AG04450 (cell line): ENCODE measurements at regions not wholly inside any gene's neighbourhood (a gene's known extent, or its start where the extent isn't known, plus 50 kb on each side); places are given as distances from the start of the nearest gene placed in this dataset.

Experiments
- CTCF ChIA-PET: fragments of 300-600, 350-600 bp; formaldehyde crosslinking; extraction: SDS; loops from one replicate; lab custom pipeline; 2022; ENCODE audit warnings: antibody characterized with exemption, inconsistent platforms; lab: Charles Lee
- POLR2A ChIA-PET: fragments of 350-600 bp; formaldehyde crosslinking; extraction: SDS; loops from one replicate; lab custom pipeline; 2021; ENCODE audit warnings: antibody characterized with exemption, inconsistent platforms; lab: Yijun Ruan, JAX
- DNase-seq: peaks from one replicate; pipeline ENCODE4 v3.0.0-alpha.2; 2011; ENCODE audit warnings: low read depth, low spot score
- H3K27ac ChIP-seq: one replicate; pipeline ENCODE4 v1.5.1; 2012; ENCODE audit warnings: low read depth, low read length, control low read depth
- H3K27me3 ChIP-seq: one replicate; pipeline ENCODE4 v1.6.0; 2012; ENCODE audit warnings: low read length; ENCODE audit not compliant: control insufficient read depth, insufficient read depth
- H3K4me3 ChIP-seq: 2 replicates; pipeline ENCODE4 v1.5.1; 2011; ENCODE audit warnings: mild to moderate bottlenecking, low read depth, low read length, control low read depth
- H3K9me3 ChIP-seq: 2 replicates; pipeline ENCODE4 v1.5.1; 2012; ENCODE audit warnings: low read length; ENCODE audit not compliant: control insufficient read depth, insufficient read depth
- TF ChIP-seq, protein P1 (sequence below): IDR thresholded peaks from 2 replicates; pipeline ENCODE4 v1.5.1; 2011; ENCODE audit warnings: low read depth, low read length, control low read depth, inconsistent platforms

DNA sequence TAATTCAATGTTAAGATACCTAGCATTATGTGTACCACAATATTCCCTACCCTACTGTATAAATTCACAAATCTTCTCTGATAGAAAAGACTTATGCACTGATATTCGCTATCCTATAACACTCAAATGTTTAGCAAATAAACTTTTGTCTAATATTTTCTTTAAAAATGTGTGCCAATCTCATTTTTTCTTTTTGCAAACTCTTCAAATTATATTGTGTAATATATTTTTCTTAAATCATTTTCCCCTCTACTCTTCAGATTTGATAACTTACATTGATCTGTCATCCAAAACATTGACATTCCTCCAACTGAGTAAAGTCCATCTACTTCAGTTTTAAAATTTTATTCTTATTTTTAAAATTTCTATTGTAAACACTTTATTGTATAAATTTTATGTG lies 240.2 kb upstream of the CNTNAP2 start:
- CTCF ChIA-PET = interaction anchor here (0.6 kb wide), 1 partner anchor 832 kb away, joined by 3 read pairs; no protein-coding TSS in a partner anchor
- Histone ChIP-seq H3K4me3 (no peak overlapping the region), H3K27ac (no peak overlapping the region), H3K9me3 (no peaks in the 10 kb centered on the region; the same call in 1 of the 2 replicates), H3K27me3 (no peaks in the 10 kb centered on the region)
- no peak for DNase-seq
- TF ChIP-seq, protein P1, sequence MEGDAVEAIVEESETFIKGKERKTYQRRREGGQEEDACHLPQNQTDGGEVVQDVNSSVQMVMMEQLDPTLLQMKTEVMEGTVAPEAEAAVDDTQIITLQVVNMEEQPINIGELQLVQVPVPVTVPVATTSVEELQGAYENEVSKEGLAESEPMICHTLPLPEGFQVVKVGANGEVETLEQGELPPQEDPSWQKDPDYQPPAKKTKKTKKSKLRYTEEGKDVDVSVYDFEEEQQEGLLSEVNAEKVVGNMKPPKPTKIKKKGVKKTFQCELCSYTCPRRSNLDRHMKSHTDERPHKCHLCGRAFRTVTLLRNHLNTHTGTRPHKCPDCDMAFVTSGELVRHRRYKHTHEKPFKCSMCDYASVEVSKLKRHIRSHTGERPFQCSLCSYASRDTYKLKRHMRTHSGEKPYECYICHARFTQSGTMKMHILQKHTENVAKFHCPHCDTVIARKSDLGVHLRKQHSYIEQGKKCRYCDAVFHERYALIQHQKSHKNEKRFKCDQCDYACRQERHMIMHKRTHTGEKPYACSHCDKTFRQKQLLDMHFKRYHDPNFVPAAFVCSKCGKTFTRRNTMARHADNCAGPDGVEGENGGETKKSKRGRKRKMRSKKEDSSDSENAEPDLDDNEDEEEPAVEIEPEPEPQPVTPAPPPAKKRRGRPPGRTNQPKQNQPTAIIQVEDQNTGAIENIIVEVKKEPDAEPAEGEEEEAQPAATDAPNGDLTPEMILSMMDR = no peak
- POLR2A ChIA-PET = no interaction called here

DNA sequence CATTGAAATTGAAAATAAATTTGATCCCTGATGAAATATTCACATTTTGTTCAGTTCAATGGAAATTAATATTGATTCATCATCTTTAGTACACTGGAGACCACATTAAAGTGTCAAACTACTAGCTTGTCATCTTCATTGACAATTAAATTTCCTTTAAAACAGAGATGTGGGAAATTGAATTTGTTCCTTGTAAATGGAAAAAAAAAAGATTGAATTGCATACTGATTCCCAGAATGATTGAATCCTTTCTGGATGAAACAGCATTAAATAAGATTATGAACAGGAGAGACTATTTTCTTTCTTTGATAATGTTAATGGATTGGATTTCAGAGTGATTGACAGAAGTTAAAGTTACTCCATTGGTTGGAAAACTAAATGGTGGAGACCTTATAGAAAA lies 241.3 kb upstream of the CNTNAP2 start:
- H3K4me3 ChIP-seq = no peak overlapping the region
- H3K9me3 ChIP-seq = no peaks in the 10 kb centered on the region; the same call in none of the 2 replicates
- TF ChIP-seq, protein P1 = no peak
- no peak overlapping the region for H3K27ac ChIP-seq
- CTCF ChIA-PET = no interaction called here
- POLR2A ChIA-PET = no interaction called here
- no peak for DNase-seq
- H3K27me3 ChIP-seq = no peaks in the 10 kb centered on the region

DNA sequence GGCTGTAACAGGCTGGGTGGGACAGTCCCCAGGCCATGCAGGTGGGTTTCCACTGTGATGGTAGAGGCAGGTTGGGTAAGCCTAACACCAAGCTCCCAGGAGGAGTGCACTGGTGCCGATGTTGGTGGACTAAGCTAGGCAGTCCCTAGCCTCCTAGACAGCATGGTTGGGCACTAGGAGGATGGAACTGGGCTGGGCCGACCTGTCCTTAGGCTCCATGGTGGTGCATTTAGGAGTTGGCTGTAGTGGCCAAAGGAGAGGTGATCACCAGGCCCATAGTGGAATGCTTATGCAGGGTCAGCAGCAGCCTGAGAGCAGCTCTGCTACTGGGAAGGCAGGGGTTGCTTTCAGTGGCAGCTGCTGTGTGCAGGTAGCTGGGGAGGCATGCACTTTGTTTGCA lies 247.7 kb upstream of the CNTNAP2 start:
- H3K27ac ChIP-seq = no peak overlapping the region
- ChIA-PET CTCF (no interaction called here), POLR2A (no interaction called here)
- H3K4me3 ChIP-seq = no peak overlapping the region
- H3K27me3 ChIP-seq = no peaks in the 10 kb centered on the region
- H3K9me3 ChIP-seq = peaks cover 9% of the 10 kb centered on the region
- no peak for DNase-seq
- TF ChIP-seq, protein P1 = no peak

DNA sequence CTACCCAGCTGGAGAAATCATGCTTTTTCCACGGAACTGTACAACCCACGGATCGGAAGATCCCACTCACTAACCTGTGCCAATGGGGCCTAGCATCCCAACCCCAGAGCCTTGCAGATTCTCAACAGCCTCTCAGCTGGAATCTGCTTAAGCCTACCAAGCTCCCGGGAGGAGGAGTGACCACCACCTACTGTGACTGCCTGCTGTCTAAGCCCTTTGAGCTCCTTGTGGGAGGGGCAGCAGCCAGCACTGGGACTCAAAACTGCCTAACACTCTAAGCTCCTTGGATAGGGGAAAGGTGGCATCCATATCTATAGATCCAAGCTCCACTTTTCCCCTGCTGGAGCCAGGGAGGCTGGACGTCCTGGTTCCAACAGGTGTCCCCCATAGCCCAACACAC lies 254.4 kb upstream of the CNTNAP2 start:
- no peak for DNase-seq
- TF ChIP-seq, protein P1 = no peak
- Histone ChIP-seq H3K27ac (no peak overlapping the region), H3K9me3 (peaks cover 12% of the 10 kb centered on the region), H3K4me3 (no peak overlapping the region), H3K27me3 (no peaks in the 10 kb centered on the region)
- CTCF ChIA-PET = no interaction called here
- POLR2A ChIA-PET = no interaction called here

- no peak for DNase-seq
- POLR2A ChIA-PET = no interaction called here
- peaks cover 14% of the 10 kb centered on the region for H3K9me3 ChIP-seq
- CTCF ChIA-PET = no interaction called here
- no peaks in the 10 kb centered on the region for H3K27me3 ChIP-seq
- TF ChIP-seq, protein P1 = no peak
- H3K4me3 ChIP-seq = no peak overlapping the region
- H3K27ac ChIP-seq = no peak overlapping the region
Measured at GRCh38 chr7:145860809-145861208, 255.8 kb upstream of the CNTNAP2 start.
